ENCODE measurements at regions not wholly inside any gene's neighbourhood (a gene's known extent, or its start where the extent isn't known, plus 50 kb on each side); places are given as distances from the start of the nearest gene placed in this dataset.
"Not testable (repeated sequence)": the region's sequence is repeated elsewhere in the genome, so short reads cannot be mapped to it uniquely, and the experiment has no call there.

DNA sequence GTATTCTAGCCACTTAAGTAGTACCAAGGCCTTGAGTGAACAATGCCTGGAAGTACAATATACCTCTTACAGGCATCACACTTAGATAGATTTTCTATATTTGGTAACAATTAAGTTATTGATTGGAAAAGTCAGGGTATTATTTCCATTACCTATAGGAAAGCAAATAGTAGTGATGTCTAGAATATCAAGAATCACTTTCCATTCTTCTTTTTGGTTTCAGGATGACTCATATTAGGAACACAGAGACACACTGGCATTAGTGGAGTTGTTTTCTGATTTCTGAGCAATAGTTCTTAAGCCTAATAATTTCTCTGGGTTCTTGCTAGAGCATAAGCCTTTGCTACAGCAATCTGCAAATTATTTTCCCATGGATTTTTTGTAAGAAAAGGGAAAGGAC is 1640.0 kb upstream of the SEL1L start:
- no peaks in the 10 kb centered on the region for H4K20me1 ChIP-seq (ENCODE audit: insufficient read depth)
- no peak overlapping the region for H3K4me3 ChIP-seq (IDR thresholded peaks at IDR 0.05; ENCODE audit: insufficient read depth, low read depth, low read length)
- no peak overlapping the region for H3K27ac ChIP-seq
- H2AFZ ChIP-seq (ENCODE audit: low read depth), result no peak overlapping the region
- no peaks in the 10 kb centered on the region for H3K79me2 ChIP-seq (ENCODE audit: insufficient read depth, low read depth)
- TF ChIP-seq, protein P1, sequence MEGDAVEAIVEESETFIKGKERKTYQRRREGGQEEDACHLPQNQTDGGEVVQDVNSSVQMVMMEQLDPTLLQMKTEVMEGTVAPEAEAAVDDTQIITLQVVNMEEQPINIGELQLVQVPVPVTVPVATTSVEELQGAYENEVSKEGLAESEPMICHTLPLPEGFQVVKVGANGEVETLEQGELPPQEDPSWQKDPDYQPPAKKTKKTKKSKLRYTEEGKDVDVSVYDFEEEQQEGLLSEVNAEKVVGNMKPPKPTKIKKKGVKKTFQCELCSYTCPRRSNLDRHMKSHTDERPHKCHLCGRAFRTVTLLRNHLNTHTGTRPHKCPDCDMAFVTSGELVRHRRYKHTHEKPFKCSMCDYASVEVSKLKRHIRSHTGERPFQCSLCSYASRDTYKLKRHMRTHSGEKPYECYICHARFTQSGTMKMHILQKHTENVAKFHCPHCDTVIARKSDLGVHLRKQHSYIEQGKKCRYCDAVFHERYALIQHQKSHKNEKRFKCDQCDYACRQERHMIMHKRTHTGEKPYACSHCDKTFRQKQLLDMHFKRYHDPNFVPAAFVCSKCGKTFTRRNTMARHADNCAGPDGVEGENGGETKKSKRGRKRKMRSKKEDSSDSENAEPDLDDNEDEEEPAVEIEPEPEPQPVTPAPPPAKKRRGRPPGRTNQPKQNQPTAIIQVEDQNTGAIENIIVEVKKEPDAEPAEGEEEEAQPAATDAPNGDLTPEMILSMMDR (conservative IDR thresholded peaks at IDR 0.05; ENCODE audit: low read depth, low read length), result no peak
- H3K27me3 ChIP-seq (ENCODE audit: insufficient read depth, low read depth), result no peaks in the 10 kb centered on the region
- H3K9ac ChIP-seq, result no peak overlapping the region
- H3K4me2 ChIP-seq, result no peak overlapping the region
- H3K36me3 ChIP-seq (ENCODE audit: insufficient read depth), result no peaks in the 10 kb centered on the region
- H3K4me1 ChIP-seq (ENCODE audit: low read depth, poor library complexity, severe bottlenecking), result no peaks in the 10 kb centered on the region

DNA sequence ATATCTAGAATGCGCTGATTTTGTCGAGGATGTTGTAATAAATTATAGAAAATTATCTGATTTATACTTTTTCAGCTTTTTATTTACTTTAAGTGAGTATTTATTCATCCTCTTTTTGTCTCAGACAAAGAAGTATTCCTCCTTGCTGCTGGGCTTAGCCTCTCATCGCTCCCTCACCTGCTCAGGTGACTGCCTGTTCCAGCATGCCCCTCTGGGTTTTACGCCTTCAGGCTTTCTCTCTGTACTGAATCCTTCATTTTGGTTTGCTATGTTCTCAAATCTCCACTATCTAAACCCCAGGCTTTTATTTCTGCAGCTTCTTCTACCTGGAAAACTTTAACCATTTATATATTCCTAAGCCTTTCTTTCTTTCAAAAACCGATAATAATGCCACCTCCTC is 1650.9 kb upstream of the SEL1L start:
- Histone ChIP-seq H3K27me3 (ENCODE audit: insufficient read depth, low read depth) (no peaks in the 10 kb centered on the region), H3K36me3 (ENCODE audit: insufficient read depth) (no peaks in the 10 kb centered on the region), H4K20me1 (ENCODE audit: insufficient read depth) (no peaks in the 10 kb centered on the region), H3K27ac (no peak overlapping the region), H3K9ac (no peak overlapping the region), H3K4me3 (IDR thresholded peaks at IDR 0.05; ENCODE audit: insufficient read depth, low read depth, low read length) (no peak overlapping the region), H3K4me2 (no peak overlapping the region), H2AFZ (ENCODE audit: low read depth) (no peak overlapping the region), H3K4me1 (ENCODE audit: low read depth, poor library complexity, severe bottlenecking) (no peaks in the 10 kb centered on the region), H3K79me2 (ENCODE audit: insufficient read depth, low read depth) (no peaks in the 10 kb centered on the region)
- TF ChIP-seq, protein P1 (conservative IDR thresholded peaks at IDR 0.05; ENCODE audit: low read depth, low read length), result no peak

DNA sequence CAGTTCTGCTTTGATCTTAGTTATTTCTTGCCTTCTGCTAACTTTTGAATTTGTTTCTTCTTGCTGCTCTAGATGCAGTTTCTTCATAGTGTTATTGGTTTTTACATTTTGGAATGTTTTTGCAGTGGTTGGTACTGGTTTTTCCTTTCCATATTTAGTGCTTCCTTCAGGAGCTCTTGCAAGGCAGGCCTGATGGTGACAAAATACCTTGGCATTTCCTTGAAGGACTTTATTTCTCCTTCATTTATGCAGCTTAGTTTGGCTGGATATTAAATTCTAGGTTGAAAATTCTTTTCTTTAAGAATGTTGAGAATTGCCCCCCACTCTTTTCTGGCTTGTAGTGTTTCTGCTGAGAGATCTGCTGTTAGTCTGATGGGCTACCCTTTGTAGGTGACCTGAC is 1654.7 kb upstream of the SEL1L start:
- not testable (repeated sequence) for H2AFZ ChIP-seq (ENCODE audit: low read depth); H4K20me1 ChIP-seq (ENCODE audit: insufficient read depth); H3K79me2 ChIP-seq (ENCODE audit: insufficient read depth, low read depth)

DNA sequence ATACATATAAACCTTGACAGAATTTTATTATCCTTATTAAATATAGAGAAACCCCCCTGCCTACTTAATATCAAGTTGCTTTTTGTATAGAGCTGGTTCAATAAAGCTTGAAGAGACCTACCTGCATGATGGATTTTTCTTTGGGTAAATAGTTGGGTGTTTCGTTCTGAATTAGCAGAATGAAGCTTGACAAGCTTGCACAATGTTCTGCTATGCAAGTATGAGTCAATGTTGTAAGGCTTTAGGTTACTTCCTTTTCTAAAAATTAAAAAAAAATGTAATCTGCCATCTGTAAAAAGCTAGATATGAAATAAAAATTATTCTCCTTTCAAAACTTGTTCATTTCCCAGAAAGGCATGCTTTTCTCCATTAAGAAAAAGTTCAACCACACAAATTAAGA is 1662.6 kb upstream of the SEL1L start:
- H2AFZ ChIP-seq (ENCODE audit: low read depth), result no peak overlapping the region
- H3K79me2 ChIP-seq (ENCODE audit: insufficient read depth, low read depth), result no peaks in the 10 kb centered on the region
- no peak overlapping the region for H3K4me3 ChIP-seq (IDR thresholded peaks at IDR 0.05; ENCODE audit: insufficient read depth, low read depth, low read length)
- no peaks in the 10 kb centered on the region for H3K4me1 ChIP-seq (ENCODE audit: low read depth, poor library complexity, severe bottlenecking)
- TF ChIP-seq, protein P1 (conservative IDR thresholded peaks at IDR 0.05; ENCODE audit: low read depth, low read length), result no peak
- no peak overlapping the region for H3K27ac ChIP-seq
- no peak overlapping the region for H3K9ac ChIP-seq
- no peaks in the 10 kb centered on the region for H3K27me3 ChIP-seq (ENCODE audit: insufficient read depth, low read depth)
- no peaks in the 10 kb centered on the region for H4K20me1 ChIP-seq (ENCODE audit: insufficient read depth)
- H3K36me3 ChIP-seq (ENCODE audit: insufficient read depth), result no peaks in the 10 kb centered on the region
- no peak overlapping the region for H3K4me2 ChIP-seq

More for the DNA sequence above, 1654.7 kb upstream of the SEL1L start:
- not testable (repeated sequence) for H3K4me1 ChIP-seq (ENCODE audit: low read depth, poor library complexity, severe bottlenecking); H3K36me3 ChIP-seq (ENCODE audit: insufficient read depth); H3K9ac ChIP-seq; H3K4me3 ChIP-seq (IDR thresholded peaks at IDR 0.05; ENCODE audit: insufficient read depth, low read depth, low read length); H3K27ac ChIP-seq; H3K27me3 ChIP-seq (ENCODE audit: insufficient read depth, low read depth); H3K4me2 ChIP-seq

DNA sequence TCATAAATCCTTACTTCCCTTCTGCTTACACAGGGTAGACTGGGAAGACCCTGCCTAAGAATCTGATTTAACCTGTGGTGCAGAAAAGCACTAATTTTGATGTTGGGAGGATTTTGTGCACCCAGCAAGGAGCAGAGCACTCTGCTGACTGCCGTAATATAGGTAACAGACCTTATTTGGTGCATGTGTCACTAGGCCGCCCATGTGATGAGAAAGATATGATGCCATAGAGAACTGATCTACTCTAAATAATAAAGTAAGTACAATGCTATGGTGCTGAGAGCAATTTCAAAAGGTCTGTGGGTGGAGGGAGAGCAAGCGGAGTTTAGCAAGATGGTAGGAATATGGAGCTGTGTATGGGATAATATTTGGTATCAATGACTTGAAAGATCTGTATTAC is 1663.6 kb upstream of the SEL1L start:
- Histone ChIP-seq H3K4me2 (no peak overlapping the region), H3K4me3 (IDR thresholded peaks at IDR 0.05; ENCODE audit: insufficient read depth, low read depth, low read length) (no peak overlapping the region), H3K4me1 (ENCODE audit: low read depth, poor library complexity, severe bottlenecking) (no peaks in the 10 kb centered on the region), H3K36me3 (ENCODE audit: insufficient read depth) (no peaks in the 10 kb centered on the region), H4K20me1 (ENCODE audit: insufficient read depth) (no peaks in the 10 kb centered on the region), H3K27me3 (ENCODE audit: insufficient read depth, low read depth) (no peaks in the 10 kb centered on the region), H3K79me2 (ENCODE audit: insufficient read depth, low read depth) (no peaks in the 10 kb centered on the region), H2AFZ (ENCODE audit: low read depth) (no peak overlapping the region), H3K9ac (no peak overlapping the region), H3K27ac (no peak overlapping the region)
- TF ChIP-seq, protein P1 (conservative IDR thresholded peaks at IDR 0.05; ENCODE audit: low read depth, low read length), result no peak
